Inferior parietal cortex (tissue), 1 donor: ENCODE measurements at regions not wholly inside any gene's neighbourhood (a gene's known extent, or its start where the extent isn't known, plus 50 kb on each side); places are given as distances from the start of the nearest gene placed in this dataset.
"Not testable (repeated sequence)": the region's sequence is repeated elsewhere in the genome, so short reads cannot be mapped to it uniquely, and the experiment has no call there.

Experiments used
- DNase-seq: peaks from one replicate; pipeline ENCODE4 v3.0.0-alpha.2; 2016; ENCODE audit errors: extremely low spot score

GRCh38 chr13:74289861-74290773, 155.9 kb upstream of the KLF12 start:
- DNase-seq, result peak; percentile 84

- DNase-seq, result peak; percentile 39
Observed at GRCh38 chr13:74289107-74289506, 154.9 kb upstream of the KLF12 start.

DNA sequence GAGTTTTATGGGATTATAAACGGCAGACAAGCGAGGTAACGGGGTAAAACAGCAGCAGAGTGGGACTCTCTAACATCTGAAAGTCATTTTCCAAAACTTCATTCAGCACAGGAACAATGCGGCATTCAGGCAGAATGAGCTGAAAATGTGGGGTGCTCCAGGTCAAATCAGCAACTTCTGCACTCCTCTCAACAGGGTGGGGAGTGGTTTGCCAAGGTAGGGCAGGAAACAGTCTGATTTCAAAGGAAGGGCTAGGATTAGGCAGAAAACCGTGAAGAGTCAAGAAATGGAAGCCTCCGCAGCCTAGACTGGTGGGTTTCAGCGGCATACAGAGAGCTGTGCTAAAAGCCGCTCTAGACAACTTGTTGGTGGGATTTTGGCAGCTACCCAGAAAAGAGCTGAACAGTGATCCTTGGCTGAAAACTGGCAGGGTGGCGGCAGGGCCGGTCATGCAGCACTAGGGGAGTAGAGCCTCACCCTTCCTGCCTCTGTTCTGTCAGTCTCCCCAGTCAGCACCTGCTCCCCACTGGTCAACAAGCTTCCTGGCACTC, 154.2 kb upstream of the KLF12 start:
- DNase-seq, result peak; percentile 38

GRCh38 chr13:74287724-74288169, 153.5 kb upstream of the KLF12 start:
- peak; percentile 80 for DNase-seq

GRCh38 chr13:74280795-74281490, 146.7 kb upstream of the KLF12 start:
- DNase-seq, result no peak

DNA sequence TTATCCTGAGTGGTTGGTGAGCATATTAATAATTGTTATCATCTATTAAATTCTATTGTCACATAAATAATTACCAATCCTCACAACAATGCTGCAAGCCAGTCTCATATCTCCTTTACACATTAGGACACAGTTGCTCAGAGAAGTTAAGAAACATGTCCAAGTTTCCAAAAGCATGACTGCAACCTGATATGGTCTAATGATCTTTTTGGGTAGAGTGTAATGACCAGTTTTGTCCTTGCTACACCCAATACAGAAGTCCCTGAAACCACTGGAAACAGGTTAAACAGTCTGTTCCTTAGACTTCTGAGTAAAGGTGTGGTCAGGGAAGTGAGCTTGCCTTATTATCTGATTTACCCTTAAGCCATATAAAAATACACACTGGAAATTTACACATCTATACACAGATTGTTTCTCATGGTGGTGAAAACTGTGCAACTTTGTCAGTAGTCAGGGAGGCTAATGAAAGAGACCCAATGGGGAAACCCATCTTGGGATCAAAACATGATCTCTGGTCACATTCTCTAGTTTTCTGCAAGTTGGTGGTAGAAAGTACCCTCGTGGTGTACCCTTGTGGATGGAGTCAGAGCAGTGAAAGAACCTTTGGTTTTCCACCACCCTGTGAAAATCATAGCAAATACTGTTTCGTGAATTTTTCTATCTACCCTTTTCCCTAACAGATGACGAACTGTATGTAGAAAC, 146.0 kb upstream of the KLF12 start:
- DNase-seq, result no peak

- no peak for DNase-seq
Observed at GRCh38 chr13:74278901-74279300, 144.7 kb upstream of the KLF12 start.

GRCh38 chr13:74274916-74275315, 140.7 kb upstream of the KLF12 start:
- DNase-seq, result no peak

DNA sequence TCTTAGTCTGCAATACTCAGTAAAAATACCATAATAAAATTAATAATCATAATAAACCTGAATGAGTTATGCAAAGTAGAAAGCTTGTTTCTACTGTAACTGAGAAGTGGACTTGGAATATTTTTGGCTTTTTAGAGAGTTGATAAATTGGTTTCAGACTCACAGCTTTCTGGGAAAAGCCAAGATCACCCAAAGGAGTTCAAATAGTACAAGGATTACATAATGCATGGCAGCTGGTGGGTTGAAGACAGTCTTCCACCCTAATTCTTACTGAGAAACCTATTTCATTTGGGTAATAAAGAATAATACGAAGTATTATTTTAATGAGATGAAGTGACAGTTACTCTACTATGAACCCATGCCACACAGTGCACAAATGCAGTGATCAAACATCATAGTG, 139.4 kb upstream of the KLF12 start:
- no peak for DNase-seq

DNA sequence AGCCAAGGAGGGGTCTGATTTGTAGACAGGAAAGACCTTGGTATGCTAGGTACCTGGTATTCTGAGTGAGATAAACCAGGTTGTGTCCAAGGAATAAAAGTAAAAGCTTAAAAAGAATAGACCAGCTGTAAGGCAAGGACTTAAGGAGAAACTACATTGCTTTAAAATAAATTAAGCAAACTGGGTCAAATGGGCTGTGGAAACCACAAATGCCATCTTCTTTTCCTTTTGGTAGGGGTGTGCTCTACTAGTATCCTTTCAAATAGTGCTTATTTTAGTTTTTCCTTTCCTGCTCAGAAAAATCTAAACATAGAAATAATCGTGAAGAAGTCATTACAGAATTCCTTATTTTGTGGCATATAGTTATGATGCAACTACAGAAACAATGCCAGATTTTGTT, 138.6 kb upstream of the KLF12 start:
- DNase-seq, result no peak

DNA sequence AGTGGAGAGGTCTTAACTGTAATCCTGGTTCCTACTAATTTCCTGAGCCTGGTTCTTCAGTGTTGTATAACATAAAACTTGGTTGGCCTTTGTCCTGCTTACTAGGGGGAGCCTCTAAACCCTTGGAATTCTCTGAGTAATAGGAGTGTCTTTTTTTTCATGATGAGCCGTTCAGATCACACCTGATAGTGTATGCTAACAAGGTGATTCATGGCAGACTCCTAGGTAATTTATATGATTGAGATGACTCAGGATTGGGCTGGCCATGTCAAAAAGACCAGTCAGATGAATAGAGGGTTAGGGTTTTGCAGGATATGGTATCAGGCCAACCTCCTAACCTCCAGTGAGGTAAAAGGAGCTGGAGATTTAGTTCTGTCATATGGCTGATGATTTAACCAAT, 135.8 kb upstream of the KLF12 start:
- no peak for DNase-seq

DNA sequence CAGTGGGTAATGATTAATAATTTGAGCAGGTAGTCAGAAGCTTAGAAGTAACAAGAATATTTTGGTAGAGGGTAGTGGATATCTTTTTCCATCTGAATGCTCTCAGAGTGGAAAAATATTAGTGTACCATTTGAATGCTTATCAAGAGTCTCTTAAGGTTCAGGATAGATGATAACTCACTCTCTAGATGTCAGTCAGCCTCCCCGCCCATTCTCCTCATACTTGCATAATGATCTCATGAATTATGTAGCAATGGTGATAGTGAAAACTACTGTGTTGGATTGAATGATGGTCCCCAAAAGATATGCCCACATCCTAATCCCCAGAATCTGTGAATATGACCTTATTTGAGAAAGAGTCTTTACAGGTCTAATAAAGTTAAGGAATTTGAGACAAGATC, 132.7 kb upstream of the KLF12 start:
- no peak for DNase-seq

- no peak for DNase-seq
Observed at GRCh38 chr13:74266309-74266708, 132.1 kb upstream of the KLF12 start.

- no peak for DNase-seq
Observed at GRCh38 chr13:74264333-74264732, 130.1 kb upstream of the KLF12 start.

DNA sequence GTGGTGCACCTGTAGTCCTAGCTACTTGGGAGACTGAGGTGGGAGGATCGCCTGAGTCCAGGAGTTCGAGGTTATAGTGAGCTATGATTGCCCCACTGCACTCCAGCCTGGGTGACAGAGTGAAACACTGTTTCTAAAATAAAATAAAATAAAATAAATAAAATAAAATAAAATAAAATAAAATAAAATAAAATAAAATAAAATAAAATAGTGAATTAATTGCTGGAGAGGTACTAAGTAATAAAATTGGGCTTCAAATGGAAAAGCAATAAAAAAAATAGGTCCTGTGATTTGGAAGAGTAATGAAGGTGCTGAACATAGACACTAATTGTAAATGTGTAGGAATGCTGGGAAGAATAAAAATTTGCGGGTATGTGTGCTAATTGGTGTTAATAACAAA, 126.2 kb upstream of the KLF12 start:
- not testable (repeated sequence) for DNase-seq

DNA sequence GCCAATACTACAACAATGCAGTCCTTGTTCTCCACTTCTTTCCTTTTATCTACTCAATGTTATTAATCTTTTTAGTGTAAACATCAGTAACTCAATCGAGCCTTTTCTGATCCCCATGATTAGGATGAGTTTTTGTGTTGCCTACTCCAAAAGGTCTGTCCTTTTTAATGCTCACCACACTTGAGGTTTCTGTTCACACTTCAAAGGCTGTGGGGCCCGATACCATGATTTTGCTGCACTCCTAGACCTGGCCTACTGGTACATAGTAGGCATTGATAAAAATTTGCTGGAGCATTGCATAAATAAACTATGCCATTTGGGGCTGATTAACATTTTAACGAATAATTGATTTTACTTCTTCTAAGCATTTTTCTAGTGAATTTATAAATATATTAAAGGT, 125.4 kb upstream of the KLF12 start:
- no peak for DNase-seq

GRCh38 chr13:74258961-74259360, 124.8 kb upstream of the KLF12 start:
- no peak for DNase-seq

GRCh38 chr13:74256969-74257368, 122.8 kb upstream of the KLF12 start:
- DNase-seq, result no peak

DNA sequence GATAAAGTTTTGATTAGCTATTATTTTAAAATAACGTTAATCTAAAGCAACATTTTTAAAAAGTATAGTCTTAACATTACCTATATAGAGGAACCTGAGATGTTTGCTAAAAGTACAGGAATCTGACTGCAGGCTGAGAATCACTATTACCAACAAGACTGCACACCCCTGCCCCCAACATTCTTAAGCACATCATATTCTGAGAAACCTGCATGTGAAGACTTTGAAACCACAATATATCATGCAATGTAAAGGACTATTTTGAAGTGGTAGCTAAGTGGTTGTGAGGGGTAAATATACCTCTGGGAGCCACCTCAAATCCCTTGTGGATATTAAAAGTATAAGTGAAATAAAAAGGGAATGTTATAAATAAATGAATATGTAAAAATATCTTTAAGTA, 119.0 kb upstream of the KLF12 start:
- DNase-seq, result no peak

DNA sequence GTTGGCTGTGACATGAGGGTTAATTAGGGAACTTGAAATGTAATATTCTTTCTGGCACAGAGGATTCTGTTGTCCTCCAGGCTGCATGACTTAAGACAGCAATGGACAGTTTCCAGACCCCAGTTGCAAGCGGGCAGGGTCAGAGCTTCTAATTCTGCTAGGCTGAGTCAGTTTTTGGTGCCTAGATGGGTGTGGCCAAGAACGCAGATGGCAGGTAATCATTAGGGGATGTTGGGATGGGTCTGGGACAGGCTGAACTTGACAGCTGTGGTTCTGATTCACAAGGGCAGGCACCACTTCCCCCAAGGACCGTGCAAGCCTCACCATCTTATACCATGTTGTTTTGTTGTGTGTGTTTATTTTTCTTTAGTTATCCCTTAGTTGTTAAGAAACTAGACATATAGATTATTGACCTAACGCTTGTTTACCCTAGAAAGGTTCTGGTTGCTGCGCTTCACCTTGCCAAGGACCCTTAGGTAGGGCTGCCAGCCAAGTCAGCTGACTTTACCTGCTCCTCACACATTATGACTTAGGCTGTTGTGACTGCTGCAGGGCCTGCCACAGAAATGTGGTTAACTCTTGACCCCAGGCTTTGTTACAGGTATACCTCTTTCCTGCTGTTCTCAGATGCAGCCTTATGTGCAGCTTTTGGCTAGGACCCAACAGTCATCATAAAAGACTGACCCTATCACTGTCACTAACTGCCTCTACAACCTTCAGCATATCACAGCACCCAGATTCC, 117.7 kb upstream of the KLF12 start:
- DNase-seq, result no peak

DNA sequence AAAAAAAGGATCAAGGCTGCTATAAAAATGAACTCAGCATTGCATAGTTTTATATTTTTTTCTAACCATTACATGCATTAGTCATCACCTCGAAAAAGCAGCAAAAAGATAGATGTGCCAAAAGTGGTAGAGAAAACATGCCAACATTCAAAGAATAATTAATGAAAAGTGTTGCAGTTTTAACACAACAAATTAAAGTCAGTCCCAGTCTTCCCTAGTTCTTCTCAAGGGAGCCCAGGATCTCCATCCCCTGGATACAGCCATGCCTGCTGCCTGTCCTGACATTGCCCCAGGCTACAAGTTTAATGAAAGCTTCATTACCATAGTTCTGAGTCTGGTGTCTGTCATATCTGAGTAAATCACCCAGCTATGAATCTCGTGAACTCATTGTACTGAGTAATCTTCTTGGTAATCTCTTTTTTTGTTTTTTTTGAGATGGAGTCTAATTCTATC, 116.6 kb upstream of the KLF12 start:
- DNase-seq, result no peak
